GM20000 (cell line): ENCODE measurements at regions not wholly inside any gene's neighbourhood (a gene's known extent, or its start where the extent isn't known, plus 50 kb on each side); places are given as distances from the start of the nearest gene placed in this dataset.

Source experiments
- DNase-seq: peaks from one replicate; pipeline ENCODE4 v3.0.0; 2012; ENCODE audit warnings: low spot score
- TF ChIP-seq, protein P1 (sequence below): IDR thresholded peaks from 2 replicates; pipeline ENCODE4 v1.5.1; 2012; ENCODE audit warnings: mild to moderate bottlenecking, control low read depth; ENCODE audit errors: extremely low read depth, missing control alignments

DNA sequence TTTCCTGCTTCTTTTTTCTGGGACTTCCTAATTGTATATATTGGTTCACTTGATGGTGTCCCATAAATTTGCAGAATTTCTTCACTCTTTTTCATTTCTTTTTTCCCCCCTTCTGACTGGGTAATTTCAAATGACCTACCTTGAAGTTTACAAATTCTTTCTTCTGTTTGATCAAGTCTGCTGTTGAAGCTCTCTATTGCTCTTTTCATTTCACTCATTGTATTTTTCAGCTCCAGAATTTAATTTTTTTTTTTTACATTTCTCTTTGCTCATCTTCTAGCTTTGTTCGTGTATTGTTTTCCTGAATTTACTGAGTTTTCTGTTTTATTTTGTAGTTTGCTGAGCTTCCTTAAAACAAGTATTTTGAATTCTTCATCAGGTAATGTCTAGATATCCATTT, 61.7 kb upstream of the SRD5A3 start:
- TF ChIP-seq, protein P1, sequence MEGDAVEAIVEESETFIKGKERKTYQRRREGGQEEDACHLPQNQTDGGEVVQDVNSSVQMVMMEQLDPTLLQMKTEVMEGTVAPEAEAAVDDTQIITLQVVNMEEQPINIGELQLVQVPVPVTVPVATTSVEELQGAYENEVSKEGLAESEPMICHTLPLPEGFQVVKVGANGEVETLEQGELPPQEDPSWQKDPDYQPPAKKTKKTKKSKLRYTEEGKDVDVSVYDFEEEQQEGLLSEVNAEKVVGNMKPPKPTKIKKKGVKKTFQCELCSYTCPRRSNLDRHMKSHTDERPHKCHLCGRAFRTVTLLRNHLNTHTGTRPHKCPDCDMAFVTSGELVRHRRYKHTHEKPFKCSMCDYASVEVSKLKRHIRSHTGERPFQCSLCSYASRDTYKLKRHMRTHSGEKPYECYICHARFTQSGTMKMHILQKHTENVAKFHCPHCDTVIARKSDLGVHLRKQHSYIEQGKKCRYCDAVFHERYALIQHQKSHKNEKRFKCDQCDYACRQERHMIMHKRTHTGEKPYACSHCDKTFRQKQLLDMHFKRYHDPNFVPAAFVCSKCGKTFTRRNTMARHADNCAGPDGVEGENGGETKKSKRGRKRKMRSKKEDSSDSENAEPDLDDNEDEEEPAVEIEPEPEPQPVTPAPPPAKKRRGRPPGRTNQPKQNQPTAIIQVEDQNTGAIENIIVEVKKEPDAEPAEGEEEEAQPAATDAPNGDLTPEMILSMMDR: no peak
- DNase-seq: no peak

DNA sequence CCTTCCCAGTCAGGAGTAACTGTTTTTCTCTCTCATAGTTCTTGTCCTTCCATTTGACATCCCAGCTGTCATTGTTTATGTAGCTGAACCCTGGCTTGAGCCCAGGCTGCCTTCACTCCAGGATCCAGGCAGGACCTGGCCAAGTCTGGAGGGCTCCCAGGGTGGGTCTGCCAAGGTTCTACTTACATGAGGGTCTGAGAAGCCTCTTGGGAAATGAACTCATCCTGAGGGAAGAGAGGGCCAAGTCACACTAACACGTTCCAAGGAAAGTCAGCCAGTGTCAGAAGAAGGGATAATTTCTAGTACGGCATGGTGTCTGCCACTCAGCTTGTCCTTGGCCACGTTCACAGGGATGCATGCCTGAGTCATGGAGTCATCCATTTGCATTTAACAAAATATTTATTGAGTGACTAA, 54.8 kb upstream of the SRD5A3 start:
- DNase-seq: no peak
- TF ChIP-seq, protein P1: no peak

DNA sequence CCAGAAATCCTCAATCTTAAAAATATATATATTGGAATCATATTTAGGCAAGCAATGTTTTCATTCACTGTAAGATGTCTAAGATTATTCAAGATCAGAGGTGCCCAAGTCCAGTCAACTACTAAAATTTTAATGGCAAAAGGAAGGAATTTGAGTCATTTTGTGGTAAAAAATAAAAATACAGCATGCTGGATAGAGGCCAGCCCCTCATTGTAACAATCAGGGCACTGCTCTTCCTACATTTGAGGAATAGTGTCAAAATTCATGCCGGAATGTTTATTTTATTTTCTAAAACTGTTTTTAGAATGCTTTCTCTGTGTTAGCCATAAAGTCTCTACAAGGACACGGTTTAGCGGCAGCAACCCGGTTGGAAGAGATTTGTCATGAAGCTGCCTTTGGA, 49.9 kb upstream of the SRD5A3 start:
- no peak for DNase-seq
- TF ChIP-seq, protein P1: no peak
